HG03432 (cell line): ENCODE measurements at regions not wholly inside any gene's neighbourhood (a gene's known extent, or its start where the extent isn't known, plus 50 kb on each side); places are given as distances from the start of the nearest gene placed in this dataset.

ENCODE experiments used
- ATAC-seq: cut with Tn5 transposase; IDR thresholded peaks from one replicate; pipeline ENCODE4 v1.9.1; 2021; ENCODE audit warnings: mild to moderate bottlenecking, moderate library complexity; ENCODE audit not compliant: unreplicated experiment

DNA sequence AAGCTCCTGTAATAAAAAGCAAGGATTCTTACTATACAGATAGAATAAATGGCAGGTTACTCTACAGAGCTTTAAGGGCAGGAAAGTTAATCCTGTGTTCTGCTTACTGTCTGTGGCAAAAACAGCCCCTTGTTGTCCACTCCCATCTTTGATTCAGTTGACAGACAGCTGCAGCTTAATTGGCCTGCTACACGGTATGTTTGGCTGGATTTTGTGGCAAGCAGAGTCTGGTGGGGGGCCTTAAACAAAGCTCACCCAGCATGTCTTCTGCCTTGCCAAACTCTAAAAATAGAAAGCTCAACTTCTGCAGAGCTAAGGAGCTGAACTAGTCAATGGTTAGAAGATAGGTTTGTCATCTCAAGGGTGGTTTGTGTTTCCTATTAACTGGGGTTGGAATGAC is 407.2 kb downstream of the HLX start:
- no peak for ATAC-seq

DNA sequence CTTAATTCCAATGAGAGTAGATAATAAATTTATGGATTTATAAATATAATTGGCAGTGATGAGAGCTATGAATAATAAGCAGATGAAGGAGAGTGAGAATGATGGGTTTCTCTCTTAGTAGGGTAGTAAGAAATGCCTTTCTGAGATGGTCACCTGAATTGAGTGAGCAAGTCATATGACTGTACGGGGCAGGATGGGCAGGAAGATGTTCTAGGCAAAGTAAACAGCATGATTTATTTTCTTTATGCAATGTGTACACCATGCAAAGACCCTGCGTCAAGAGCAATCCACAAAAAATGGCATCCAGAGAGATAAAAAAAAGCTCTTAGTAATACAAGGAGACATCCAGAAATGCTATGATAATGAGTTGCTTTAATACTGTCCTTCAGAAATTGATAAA is 409.9 kb downstream of the HLX start:
- ATAC-seq = no peak

DNA sequence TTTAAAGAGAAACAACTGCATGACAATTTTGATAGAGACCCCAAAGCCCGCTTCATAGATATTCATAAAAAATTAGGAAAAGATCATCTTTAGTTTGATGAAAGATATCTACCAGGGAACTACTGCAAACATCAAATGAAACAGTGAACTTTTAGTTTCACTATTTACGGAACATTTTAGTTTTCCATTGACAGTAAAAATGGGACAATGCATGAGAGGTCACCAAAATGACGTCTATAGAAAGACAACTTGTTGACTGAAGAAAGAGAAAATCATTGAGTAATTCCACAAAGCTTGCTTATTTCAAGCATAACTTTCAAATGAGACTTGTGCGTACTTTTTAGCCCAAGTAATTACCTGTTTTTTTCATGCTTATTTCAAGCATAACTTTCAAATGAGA is 411.4 kb downstream of the HLX start:
- ATAC-seq = no peak

DNA sequence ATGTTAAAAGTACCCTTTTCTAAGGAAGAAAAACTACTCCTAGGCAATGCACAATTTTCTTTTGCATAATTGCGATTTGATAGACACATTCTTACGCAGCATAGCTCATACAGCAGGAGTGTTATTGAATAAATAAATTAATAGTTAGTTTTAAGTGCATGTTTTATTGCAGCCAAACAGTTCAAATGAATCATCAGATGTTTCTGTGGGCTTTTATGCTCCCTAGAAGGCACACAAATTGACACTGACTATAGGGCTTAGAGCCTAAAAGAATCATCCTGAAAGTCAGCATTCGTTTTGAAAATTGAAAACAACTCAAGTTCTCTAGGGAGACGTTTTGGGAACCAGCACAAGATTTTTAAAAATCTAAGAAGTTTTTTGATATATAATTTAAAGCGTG is 411.9 kb downstream of the HLX start:
- ATAC-seq = no peak

DNA sequence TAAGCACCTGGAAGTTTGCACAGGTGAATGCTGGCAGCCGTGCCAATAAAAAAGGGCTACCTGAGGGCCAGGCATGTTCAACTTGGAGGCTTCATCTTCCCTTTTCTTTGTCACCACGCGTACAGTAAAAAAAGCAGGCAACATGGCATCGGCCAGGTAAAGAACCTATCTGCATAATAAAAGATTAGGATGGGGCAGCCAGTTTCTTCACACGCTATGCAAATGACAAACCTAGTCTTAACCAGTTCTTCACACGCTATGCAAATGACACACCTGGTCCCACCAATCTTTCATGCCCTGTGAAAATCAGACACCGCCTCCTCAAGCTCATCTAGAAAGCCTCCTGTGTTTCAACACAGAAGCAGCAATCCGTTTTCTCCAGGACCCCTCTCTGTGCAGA is 413.4 kb downstream of the HLX start:
- ATAC-seq = no peak

DNA sequence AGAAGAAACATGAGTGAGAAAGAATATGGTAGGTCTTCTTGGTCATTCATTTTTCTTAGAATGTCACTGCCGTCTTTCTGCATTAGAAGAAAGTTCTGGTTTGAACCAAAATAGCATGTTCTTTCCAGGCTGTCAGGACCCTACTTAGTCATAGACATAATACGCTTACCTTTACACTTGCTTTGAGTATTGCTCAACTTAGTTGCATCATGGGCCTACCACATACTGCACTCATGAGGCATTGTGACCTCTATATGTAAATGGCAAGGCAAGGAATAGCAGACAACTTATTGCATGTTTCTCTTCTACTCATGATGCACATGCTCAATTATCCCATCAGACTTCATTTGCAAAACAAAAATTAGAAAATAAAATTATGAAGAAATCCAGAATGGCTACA is 415.0 kb downstream of the HLX start:
- no peak for ATAC-seq

DNA sequence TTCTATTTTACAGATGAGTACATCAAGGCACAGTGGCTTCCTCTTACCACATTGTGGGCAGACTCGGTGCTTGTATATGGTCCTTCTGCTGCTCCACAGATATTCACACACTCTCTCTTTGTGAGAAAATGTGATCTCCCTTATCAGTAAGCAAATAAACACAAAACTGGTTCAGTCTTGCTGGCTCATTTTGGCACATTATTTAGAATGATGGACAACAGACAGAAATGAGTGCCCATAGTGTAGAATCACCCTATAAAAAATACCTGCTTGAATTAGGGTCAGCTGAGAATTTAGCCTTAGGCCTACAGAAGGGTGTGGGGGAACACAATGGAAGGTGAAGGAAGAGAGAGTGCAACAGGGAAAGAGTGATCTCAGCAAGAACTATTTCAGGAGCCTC is 423.1 kb downstream of the HLX start:
- ATAC-seq = no peak

DNA sequence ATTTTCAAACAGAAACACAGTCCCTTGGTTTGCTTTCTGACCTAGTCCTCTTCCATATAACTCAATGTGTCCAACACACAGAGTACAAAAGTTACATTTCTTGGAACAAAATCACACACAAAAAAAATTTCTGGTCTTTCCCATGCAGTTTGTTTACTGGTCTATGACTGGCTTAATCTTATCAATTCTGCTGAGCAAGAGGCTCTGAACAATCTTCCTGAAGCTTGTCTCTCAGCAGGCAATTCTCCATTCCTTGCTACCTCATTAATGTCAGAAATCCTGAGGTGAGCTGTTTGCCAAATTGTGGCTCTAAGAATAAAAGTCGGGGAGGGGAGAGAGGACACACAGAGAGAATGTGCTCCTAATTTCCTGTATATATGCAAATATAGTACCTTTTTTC is 423.6 kb downstream of the HLX start:
- ATAC-seq = no peak

DNA sequence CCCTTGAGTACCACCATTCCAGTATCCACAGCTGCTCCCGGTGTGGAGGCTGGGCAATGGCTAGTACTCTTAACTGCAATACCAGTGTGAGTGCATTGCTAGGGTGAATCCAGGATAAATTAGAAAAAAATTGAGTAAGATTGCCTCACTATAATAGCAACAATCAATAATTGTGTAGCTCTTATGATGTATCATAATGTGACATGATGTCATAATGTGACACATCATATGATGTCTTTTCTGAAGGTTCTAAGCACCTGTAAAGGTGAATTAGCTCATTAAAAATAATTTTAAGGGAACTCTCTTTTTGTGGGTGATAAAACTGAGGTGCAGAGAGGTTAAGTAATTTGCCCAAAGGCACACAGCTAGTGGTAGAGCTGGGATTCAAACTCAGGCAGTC is 424.4 kb downstream of the HLX start:
- no peak for ATAC-seq

DNA sequence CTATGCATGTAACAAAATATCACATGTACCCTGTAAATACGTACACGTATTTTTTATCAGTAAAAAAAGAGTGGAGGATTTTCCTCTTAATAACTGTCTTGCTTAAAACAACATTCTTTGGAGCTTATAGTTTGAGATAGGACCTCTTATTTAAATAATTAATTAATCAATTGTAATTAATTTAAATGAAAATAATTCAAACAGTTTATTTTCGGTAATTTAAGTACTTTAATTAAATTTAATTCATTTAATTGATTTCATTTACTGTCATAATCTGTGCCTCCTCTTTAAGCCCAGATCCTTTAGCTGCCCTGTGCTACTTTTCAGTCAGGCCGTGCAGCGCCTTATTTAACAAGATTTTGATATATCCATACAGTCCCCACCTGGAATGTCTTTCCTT is 427.0 kb downstream of the HLX start:
- ATAC-seq = no peak

DNA sequence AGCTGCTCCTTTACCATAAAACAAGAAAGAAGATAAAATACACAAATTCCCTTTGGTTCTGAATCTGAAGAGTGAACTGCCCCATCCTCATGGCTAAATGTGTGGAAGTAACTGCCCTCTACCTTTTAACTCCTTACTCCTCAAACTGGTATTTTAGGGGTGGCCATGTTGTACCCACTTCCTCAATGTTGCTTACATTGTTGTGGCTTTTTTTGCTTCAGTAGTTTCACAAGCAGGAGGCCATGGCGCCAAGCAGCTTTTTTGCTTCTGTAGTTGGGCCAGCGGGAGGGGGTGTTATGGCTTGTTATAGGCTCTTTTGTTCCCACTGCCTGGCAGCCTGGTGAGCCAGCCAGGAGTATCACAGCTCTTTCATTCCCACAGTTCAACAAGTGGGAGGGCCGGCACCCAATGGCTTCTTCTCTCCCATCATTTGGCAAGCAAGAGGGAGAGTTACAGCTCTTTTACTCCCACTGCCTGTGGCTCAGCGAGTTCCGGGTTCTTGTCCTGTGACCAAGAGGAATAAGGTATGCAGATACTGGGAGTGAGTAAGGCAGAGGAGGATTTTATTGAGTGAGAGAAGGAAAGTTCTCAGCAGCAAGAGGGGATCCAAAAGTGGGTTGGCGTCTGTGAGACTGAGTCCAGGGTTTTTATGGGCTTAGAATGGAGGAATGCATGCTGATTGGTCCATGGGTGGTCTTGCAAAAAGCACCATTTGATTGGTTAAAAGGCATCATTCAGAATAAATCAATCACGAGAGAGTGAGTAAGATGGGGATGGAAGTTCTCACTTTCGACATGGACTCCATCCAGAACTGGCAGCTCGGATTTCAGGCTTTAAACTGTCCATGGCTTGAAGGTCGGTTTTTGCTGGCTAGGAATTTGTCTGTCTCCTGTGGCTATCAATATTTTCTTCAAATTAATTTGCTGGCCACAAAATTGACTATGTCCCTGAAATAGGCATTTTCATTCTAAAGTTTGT is 429.6 kb downstream of the HLX start:
- no peak for ATAC-seq

DNA sequence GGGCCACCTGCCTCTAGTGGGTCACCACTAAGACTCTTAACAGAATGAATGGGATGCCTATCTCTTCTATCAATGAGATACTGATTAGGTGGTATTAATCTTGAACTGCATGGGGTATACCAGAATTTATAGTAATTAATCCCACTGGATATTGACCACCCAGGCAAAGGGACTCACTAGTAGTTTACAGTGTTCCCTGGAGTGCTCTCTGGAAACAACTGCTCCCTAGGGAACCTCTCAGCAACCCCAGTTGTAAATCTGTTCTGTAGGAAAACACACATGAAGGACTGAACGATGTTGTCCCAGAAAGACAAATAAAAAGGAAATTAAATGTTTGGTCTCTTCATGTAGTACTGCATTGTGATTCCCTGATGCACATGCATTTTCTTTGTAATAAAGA is 430.5 kb downstream of the HLX start:
- ATAC-seq = no peak

DNA sequence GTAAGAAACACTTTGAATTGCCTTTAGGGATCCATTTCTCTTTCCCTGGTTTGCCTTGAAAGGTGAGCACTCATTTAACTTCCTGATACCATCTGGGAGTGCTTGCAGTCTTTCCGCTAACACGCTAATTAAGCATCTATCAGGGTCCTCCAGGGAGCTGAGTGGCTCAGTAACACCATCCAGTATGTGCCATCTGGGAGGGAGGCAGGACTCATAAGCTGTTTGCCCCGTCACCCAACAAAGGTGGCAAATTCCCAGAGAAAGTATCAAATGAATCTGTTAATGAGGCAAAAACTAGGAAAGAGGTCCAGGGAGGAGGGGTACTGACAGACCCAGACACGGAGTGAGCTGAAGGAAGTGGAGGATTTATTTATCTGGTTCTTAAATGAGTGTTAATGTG is 430.9 kb downstream of the HLX start:
- no peak for ATAC-seq

DNA sequence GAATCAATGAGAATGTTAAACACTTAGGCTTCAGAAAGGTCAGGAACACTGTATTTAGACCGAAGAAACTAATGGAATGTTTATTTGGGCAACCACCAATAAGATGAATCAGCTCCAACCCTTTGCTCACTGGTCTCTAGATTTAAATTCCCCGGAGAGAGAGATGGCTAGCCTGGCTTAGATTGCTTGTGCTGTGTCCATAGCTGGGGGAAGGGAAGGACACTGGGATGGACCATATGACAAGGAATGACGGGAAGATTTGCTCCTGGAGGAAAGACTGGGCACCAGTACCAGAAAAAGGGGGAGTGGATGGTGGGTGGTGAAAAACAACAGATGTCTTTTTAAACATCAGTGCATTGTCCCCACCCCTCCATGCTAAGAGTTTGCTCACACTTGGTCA is 426.6 kb downstream of the DUSP10 start:
- no peak for ATAC-seq

DNA sequence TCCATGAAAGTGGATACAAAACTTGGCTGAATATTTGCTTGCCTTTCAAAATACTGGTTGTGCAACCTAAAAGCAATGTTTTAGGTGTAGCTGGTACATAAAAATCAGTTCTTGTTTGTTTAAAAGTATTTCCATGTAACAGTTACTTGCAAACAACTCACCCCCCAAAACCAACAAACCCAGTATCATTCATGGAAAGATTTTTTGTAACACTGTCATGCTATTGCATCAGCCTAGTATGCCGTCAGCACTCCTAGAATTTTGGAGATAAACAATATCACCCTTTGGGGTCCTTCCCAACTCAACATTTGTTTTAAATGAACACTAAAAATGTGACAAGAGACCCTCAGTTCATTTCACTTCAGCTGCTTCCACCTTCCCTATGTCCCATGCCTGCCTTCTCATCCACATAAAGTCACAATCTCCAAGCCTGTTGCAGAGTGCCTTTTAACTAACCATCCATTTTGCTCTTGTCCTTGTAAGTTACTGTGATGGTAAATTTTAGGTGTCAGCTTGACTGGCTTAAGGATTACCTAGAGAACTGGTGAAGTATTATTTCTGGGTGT is 425.3 kb downstream of the DUSP10 start:
- no peak for ATAC-seq

DNA sequence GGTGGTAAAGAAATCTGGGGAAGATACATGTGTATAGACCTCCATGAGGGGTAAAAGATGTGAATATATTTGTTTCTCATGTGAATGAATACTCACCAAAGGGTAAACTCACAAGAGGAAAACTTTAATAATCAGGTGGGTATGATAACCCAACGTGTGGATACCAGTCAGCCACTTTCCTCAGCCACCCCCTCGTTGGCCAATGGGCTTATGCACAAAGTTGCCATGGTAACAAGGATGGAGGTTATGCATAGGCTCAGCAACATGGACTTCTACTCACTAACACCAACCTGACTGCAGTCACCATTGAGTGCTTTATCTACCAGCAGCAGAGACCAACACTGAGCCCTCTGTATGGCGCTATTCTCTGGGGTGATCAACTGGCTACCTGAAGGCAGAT is 424.4 kb downstream of the DUSP10 start:
- ATAC-seq = no peak

DNA sequence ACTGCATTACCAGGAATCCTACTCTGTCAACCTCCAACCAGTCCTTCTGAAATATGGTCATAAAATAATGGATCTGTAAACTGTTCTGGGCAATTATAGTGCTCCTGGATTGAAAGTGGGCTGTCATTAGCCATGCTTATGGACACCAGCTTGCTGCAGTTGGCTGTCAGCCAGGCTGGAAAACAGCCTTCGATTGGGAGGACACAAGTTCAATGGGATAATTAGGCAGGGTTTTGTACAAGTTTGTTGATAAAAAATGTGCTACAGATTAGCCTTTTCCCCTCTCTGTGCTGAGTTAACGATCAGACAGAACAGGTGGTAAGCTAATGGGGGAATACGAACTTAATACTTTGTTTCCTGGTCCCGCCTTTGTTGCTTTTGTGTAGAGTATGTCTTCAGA is 413.9 kb downstream of the DUSP10 start:
- no peak for ATAC-seq

DNA sequence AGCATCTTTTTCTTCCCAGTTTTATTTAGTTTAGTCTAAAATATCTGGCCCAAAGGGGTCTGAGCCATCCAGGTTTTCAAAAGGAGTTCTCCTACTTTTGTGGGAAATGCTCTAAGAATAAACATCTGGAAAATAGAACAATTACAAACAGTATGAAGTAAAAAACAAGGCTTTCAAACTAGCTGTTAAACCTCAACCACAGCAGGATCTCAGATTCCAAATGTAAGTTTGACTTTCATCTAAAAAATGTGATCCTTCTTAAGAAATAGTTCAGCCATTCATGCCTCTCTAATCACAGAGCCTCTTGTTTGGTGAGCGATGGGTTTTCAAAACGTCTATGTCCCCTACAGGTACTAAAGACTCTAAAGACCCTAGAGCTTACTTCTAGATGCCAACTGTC is 413.5 kb downstream of the DUSP10 start:
- no peak for ATAC-seq

DNA sequence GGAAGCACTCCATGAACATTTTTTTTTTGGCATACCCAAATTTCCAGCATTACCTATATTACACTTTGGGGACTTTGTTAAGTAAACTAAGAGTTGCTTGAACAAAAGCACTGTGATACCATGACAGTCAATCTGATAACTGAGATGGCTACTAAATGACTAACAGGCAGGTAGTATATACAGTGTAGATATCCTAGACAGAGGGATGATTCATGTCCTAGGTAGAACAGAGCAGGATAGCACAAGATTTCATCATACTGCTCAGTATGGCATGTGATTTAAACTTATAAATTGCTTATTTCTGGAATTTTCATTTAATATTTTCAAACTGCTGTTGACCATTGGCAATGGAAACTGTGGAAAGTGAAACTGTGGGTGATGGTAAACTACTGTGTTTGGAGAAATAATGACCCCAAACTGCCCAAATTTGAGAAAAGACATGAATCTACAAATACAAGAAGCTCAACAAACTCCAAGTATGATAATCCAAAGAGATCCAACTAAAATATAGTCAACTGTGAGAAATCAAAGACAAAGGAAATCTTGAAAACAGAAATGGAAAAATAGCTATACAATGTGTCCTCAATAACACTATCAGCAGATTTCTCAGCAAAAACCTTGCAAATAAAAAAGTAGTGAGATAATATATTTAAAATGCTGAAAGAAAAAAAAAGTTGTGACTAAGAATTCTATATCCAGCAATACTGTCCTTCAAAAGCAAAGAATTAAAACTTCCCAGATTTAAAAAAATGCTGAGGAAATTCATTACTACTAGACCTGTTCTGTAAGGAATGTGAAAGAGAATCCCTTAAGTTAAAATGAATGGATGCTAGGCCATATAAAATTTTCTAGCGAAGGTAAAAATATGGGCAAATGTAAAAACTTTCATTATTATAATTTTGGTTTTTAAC is 410.4 kb downstream of the DUSP10 start:
- no peak for ATAC-seq

DNA sequence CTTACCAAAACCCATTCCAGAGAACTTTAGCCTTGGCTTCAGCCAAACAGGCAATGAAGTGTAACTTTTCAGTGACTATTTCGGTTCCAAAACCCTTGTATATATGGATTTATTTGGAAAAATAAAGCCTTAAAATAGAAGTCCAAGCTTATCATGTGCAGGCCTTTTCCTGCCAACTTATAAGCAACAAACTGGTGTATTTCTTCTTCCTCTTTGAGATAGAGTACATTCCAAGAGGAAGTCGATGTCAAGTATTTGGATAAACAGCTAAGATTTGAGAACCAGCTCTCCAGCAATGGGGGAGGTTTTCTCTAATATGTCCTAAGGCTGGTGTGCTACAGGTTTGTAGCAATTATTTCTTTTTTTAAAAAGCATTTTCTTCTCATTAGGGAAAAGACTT is 407.8 kb downstream of the DUSP10 start:
- no peak for ATAC-seq
